MCF 10A (cell line): ENCODE measurements at regions not wholly inside any gene's neighbourhood (a gene's known extent, or its start where the extent isn't known, plus 50 kb on each side); places are given as distances from the start of the nearest gene placed in this dataset.
"Not testable (repeated sequence)": the region's sequence is repeated elsewhere in the genome, so short reads cannot be mapped to it uniquely, and the experiment has no call there.

ENCODE experiments used
- BruUV-seq: library from RNA; stranded (reverse); fragments of 400-500 nt; replicated peaks from 2 replicates; lab custom pipeline; 2021; lab: Mats Ljungman, UMichigan
- CTCF ChIA-PET: fragments of 300-600 bp; sonication (Branson Sonifier 250); formaldehyde crosslinking; extraction: SDS; loops from one replicate; lab custom pipeline; 2021; ENCODE audit warnings: antibody characterized with exemption, inconsistent platforms; lab: Yijun Ruan, JAX
- POLR2A ChIA-PET: fragments of 300-600, 350-650 bp; sonication (Branson Sonifier 250); formaldehyde crosslinking; extraction: SDS; loops from one replicate; lab custom pipeline; 2020; ENCODE audit warnings: antibody characterized with exemption, inconsistent platforms; lab: Yijun Ruan, JAX
- DNase-seq: peaks from one replicate; pipeline ENCODE4 v3.0.0-alpha.2; 2018; ENCODE audit not compliant: unreplicated experiment
- H3K27ac Mint-ChIP-seq: one replicate; pipeline ENCODE4 v1.8.0; 2022; ENCODE audit warnings: mild to moderate bottlenecking, low read depth, mixed read lengths; ENCODE audit not compliant: unreplicated experiment
- H3K27me3 Mint-ChIP-seq: one replicate; pipeline ENCODE4 v1.8.0; 2022; ENCODE audit warnings: mixed read lengths; ENCODE audit not compliant: insufficient read depth, unreplicated experiment
- H3K36me3 Mint-ChIP-seq: one replicate; pipeline ENCODE4 v1.8.0; 2022; ENCODE audit warnings: mild to moderate bottlenecking, moderate library complexity, mixed read lengths; ENCODE audit not compliant: insufficient read depth, unreplicated experiment
- H3K4me1 Mint-ChIP-seq: one replicate; pipeline ENCODE4 v1.8.0; 2022; ENCODE audit warnings: mixed read lengths; ENCODE audit not compliant: insufficient read depth, unreplicated experiment
- H3K4me3 Mint-ChIP-seq: one replicate; pipeline ENCODE4 v1.8.0; 2022; ENCODE audit warnings: mild to moderate bottlenecking, moderate library complexity, mixed read lengths; ENCODE audit not compliant: unreplicated experiment
- H3K9me3 Mint-ChIP-seq: one replicate; pipeline ENCODE4 v1.8.0; 2022; ENCODE audit warnings: mixed read lengths; ENCODE audit not compliant: unreplicated experiment
- CTCF ChIP-seq: fragments of 200-600 bp; IDR thresholded peaks from one replicate; pipeline ENCODE4 v1.8.0; 2022; ENCODE audit warnings: antibody characterized with exemption, mild to moderate bottlenecking; ENCODE audit not compliant: unreplicated experiment
- intact Hi-C: fragments of 100-400 bp; cut with micrococcal nuclease; formaldehyde crosslinking; loops from 2 replicates; pipeline ENCODE4 v1.14.1; 2022

DNA sequence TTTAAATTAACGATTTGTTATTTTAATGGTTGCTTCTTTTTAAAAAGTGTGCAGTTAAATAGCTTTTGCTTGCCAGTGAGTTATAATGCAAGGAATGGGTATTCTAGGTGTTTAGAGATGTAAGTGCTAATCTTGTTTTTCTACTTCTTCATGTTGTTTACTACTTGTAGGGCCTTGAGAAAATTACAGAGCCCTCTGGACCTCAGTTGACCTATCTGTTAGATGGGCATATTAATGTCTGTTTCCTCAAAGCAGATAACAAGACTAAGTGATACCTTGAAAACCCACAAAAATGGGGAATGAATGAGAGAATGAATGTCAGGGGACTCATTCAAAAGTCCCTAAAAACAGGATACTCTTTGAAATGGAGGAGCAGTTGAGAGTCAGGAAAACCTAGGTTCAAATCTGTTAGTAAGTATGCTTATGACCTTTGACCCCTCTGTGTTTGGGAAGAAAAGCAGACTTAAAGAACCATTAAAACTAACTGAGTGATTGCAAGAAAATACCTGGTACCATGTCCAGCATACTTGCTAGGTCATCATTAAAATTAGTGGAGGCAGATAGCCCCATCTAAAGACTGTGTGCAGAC is 419.5 kb downstream of the EDEM1 start:
- intact Hi-C loops, result no loop called here
- H3K27me3 Mint-ChIP-seq, result peaks cover 5% of the 10 kb centered on the region
- H3K36me3 Mint-ChIP-seq, result no peaks in the 10 kb centered on the region
- CTCF ChIA-PET, result no interaction called here
- no peaks in the 10 kb centered on the region for H3K4me1 Mint-ChIP-seq
- POLR2A ChIA-PET, result no interaction called here
- no peak overlapping the region for H3K27ac Mint-ChIP-seq
- no peak for DNase-seq
- BruUV-seq, result no TSS peak
- H3K4me3 Mint-ChIP-seq, result no peak overlapping the region
- no peak for TF ChIP-seq CTCF
- peaks cover 12% of the 10 kb centered on the region for H3K9me3 Mint-ChIP-seq

- ChIA-PET POLR2A (interaction anchor here (0.6 kb wide), 1 partner anchor 57 kb away, joined by 3 read pairs; no protein-coding TSS in a partner anchor), CTCF (interaction anchor here (1.0 kb wide), 1 partner anchor 182 kb away, joined by 3 read pairs; no protein-coding TSS in a partner anchor)
- Mint-ChIP-seq H3K27me3 (peaks cover 11% of the 10 kb centered on the region), H3K36me3 (no peaks in the 10 kb centered on the region), H3K27ac (no peak overlapping the region), H3K4me3 (no peak overlapping the region), H3K9me3 (peaks cover 12% of the 10 kb centered on the region), H3K4me1 (no peaks in the 10 kb centered on the region)
- BruUV-seq, result no TSS peak
- no peak for TF ChIP-seq CTCF
- DNase-seq, result no peak
- intact Hi-C loops, result no loop called here
These were observed 420.1 kb downstream of the EDEM1 start for GRCh38 chr3:5607581-5607980.

DNA sequence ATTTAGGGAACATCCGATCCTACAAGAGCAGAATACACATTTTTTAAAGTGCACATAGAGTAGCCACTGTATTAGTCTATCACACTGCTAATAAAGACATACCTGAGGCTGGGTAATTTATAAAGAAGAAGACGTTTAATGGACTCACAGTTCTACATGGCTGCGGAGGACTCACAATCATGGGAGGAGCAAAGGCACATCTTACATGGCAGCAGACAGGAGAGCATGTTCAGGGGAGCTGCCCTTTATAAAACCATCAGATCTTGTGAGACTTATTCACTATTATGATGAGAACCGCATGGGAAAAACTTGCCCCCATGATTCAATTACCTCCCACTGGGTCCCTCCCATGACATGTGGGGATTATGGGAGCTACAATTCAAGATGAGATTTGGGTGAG is 421.5 kb downstream of the EDEM1 start:
- Mint-ChIP-seq H3K9me3 (peaks cover 12% of the 10 kb centered on the region), H3K27me3 (peaks cover 11% of the 10 kb centered on the region)
- intact Hi-C loops, DNase-seq, H3K27ac Mint-ChIP-seq, H3K4me1 Mint-ChIP-seq, POLR2A ChIA-PET, H3K36me3 Mint-ChIP-seq, CTCF ChIA-PET, H3K4me3 Mint-ChIP-seq, BruUV-seq: not testable (repeated sequence)

DNA sequence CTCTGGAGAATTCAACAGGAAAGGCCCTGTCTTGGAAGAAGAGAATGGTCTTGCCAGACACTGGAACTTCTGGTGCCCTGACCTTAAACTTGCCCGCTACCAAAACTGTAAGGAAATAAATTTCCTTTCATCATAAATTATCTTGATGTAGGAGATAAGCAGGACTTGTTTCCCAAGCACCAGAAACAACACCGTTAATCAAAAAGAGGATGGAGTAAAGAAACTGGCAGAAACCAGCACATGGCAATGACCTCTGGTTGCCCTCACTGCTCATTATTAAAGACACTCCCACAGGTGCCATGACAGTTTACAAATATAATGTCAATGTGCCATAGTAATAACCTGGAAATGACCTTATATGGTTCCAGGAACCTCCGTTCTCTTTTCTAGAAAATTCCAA is 426.1 kb downstream of the EDEM1 start:
- CTCF ChIA-PET, result interaction anchor here (0.7 kb wide), 1 partner anchor 61 kb away, joined by 3 read pairs; no protein-coding TSS in a partner anchor
- DNase-seq, result no peak
- Mint-ChIP-seq H3K4me1 (no peaks in the 10 kb centered on the region), H3K36me3 (no peaks in the 10 kb centered on the region), H3K4me3 (no peak overlapping the region), H3K27me3 (peaks cover 11% of the 10 kb centered on the region), H3K27ac (no peak overlapping the region), H3K9me3 (peaks cover 12% of the 10 kb centered on the region)
- POLR2A ChIA-PET, result no interaction called here
- no peak for TF ChIP-seq CTCF
- no TSS peak for BruUV-seq
- intact Hi-C loops, result no loop called here

DNA sequence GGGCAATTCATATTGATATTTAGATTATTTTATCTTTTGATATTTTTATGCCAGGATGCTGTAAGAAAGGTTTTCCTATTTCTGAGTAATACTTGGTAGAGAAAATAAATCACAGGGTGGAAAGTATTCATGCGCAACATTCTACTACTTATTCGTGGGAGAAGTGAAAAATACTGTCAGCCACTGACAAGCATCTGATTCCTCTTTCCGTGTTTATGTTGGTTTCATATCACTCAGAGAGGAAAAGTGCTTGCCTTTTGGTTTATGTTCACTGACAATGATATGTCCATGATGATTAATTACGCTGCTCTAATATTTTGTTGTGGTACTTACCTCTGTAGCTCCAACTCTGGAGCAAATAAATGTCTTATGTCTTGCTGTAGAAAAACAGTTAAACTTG is 429.4 kb downstream of the EDEM1 start:
- peaks cover 7% of the 10 kb centered on the region for H3K27me3 Mint-ChIP-seq
- no peak for DNase-seq
- H3K4me1 Mint-ChIP-seq, result no peaks in the 10 kb centered on the region
- ChIA-PET POLR2A (no interaction called here), CTCF (no interaction called here)
- H3K27ac Mint-ChIP-seq, result no peak overlapping the region
- H3K4me3 Mint-ChIP-seq, result no peak overlapping the region
- no peaks in the 10 kb centered on the region for H3K9me3 Mint-ChIP-seq
- no peak for TF ChIP-seq CTCF
- intact Hi-C loops, result no loop called here
- H3K36me3 Mint-ChIP-seq, result no peaks in the 10 kb centered on the region
- no TSS peak for BruUV-seq
